ENCODE measurements at regions not wholly inside any gene's neighbourhood (a gene's known extent, or its start where the extent isn't known, plus 50 kb on each side); places are given as distances from the start of the nearest gene placed in this dataset.

- DNase-seq (ENCODE audit: low read depth) = no peak
These were observed 59.0 kb upstream of the PARD3B start for GRCh38 chr2:204486321-204486720.

- no peak for DNase-seq (ENCODE audit: low read depth)
These were observed 58.5 kb upstream of the PARD3B start for GRCh38 chr2:204486805-204487204.

- no peak for DNase-seq (ENCODE audit: low read depth)
These were observed 57.6 kb upstream of the PARD3B start for GRCh38 chr2:204487447-204488229.

DNA sequence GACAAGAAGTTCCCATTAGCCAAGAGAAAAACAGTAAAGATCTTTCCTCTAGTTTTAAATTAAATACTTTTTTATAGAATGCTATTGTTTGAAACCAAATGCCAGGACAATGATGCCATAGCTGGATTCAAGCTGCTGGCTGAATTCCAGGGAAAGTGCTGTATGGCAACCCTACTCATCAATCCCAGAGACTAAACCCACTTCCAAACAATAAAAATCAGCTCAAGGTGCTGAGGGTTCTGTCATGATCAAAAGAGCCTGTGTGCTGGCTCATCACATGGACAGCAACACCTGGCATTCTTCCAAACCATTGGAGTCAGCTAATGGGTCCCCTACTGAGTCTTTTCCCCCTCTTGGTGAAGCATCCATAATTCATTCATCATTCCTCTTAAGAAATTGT lies 53.7 kb upstream of the PARD3B start:
- no peak for DNase-seq (ENCODE audit: low read depth)

GRCh38 chr2:204492417-204492816 lies 52.9 kb upstream of the PARD3B start:
- DNase-seq (ENCODE audit: low read depth) = no peak

DNA sequence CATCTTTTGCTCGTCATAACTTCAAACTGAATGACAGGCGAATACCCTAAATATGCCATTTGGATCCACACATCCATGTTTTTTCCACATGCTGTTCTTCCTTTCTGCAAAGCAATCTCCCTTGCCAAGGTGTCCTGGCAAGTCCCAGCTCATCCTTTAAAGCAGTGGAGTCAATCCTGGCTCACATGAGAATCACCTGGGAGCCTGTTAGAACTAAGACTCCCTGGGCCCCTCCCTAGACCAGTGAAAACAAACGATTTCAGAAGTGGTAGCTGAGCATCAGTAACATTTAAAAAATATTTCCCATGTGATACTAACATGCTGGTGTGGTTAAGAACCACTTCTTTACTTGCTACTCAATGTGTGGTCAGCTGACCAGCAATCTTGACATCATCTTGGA lies 50.6 kb upstream of the PARD3B start:
- no peak for DNase-seq (ENCODE audit: low read depth)

DNA sequence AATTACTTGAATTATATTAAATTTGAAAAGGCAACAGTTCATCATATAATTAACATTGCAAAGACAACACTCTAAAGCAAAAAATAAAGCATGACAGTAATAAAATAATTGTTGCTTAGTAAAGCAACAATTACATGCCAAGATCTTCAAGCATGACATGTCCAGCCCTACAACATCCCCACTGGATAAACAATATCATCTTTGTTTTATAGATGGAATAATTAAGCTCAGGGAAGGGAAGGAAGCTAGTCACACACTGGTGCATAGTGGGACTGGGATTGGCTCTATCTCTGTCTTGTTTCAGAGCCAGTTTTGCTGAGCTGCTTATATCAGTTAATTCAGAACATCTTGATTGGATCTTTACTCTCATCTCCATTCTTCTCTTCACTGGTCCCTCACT lies 49.9 kb upstream of the PARD3B start:
- DNase-seq (ENCODE audit: low read depth) = no peak
